Gastrocnemius medialis (tissue), 4 donors: ENCODE measurements at regions not wholly inside any gene's neighbourhood (a gene's known extent, or its start where the extent isn't known, plus 50 kb on each side); places are given as distances from the start of the nearest gene placed in this dataset.
"Not testable (repeated sequence)": the region's sequence is repeated elsewhere in the genome, so short reads cannot be mapped to it uniquely, and the experiment has no call there.

Experiments
- ATAC-seq, 2 donors: fragments of 150-250 bp; one replicate each; pipeline ENCODE4 v1.9.1; 2016
- DNase-seq, 2 donors: peaks; one replicate each; pipeline ENCODE4 v3.0.0-alpha.2; 2019
- H3K27ac ChIP-seq, 4 donors: fragments of 200-600 bp; sonication (generic); 1 replicate in 1 of 4; 2 replicates in 3 of 4; pipeline ENCODE4 v1.5.1; 2016 to 2018; ENCODE audit warnings: mild to moderate bottlenecking in 2 of 4, moderate library complexity in 1 of 4
- H3K27me3 ChIP-seq, 3 donors: fragments of 200-600 bp; sonication (generic) in 2 of 3; 1 replicate in 1 of 3; 2 replicates in 2 of 3; pipeline versions ENCODE4 v1.5.1 to v1.6.0; 2016 to 2019; ENCODE audit warnings: mild to moderate bottlenecking in 1 of 3, moderate library complexity in 1 of 3
- H3K36me3 ChIP-seq, 2 donors: fragments of 200-600 bp; sonication (generic) in 1 of 2; one replicate each; pipeline ENCODE4 v1.5.1; 2017 to 2018
- H3K4me1 ChIP-seq, 2 donors: fragments of 200-600 bp; sonication (generic) in 1 of 2; one replicate each; pipeline ENCODE4 v1.5.1; 2016 to 2017; ENCODE audit warnings: mild to moderate bottlenecking in 2 of 2
- H3K4me3 ChIP-seq, 4 donors: fragments of 200-600 bp; sonication (generic) in 3 of 4; 1 replicate in 1 of 4; 2 replicates in 3 of 4; pipeline ENCODE4 v1.5.1; 2016 to 2019; ENCODE audit warnings: mild to moderate bottlenecking in 2 of 4
- H3K9me3 ChIP-seq, 3 donors: fragments of 200-600 bp; sonication (generic) in 2 of 3; 1 replicate in 1 of 3; 2 replicates in 2 of 3; pipeline ENCODE4 v1.5.1; 2016 to 2019
- POLR2A ChIP-seq, 2 donors: fragments of 450-650 bp; IDR thresholded peaks; one replicate each; pipeline ENCODE4 v1.6.1; 2017; ENCODE audit warnings: antibody characterized with exemption in 2 of 2, mild to moderate bottlenecking in 2 of 2, moderate library complexity in 2 of 2
- in situ Hi-C, 4 donors: fragments of 200-750 bp; cut with MboI; loops; one replicate each; pipeline versions ENCODE4 v1.15.0 to v1.8.0; 2017; ENCODE audit warnings: low sequenced_read_pairs in 4 of 4
- intact Hi-C: fragments of 100-400 bp; cut with DNase I; formaldehyde crosslinking; loops from one replicate; pipeline ENCODE4 v1.15.1; 2023; ENCODE audit warnings: low total_unique reads
- TF ChIP-seq, protein P1 (sequence below), 5 experiments: fragments of 450-650 bp in 3 of 5; fragments of 200-600 bp in 2 of 5; sonication (generic) in 2 of 5; IDR thresholded peaks in 4 of 5; conservative IDR thresholded peaks in 1 of 5; 1 replicate in 4 of 5; 2 replicates in 1 of 5; pipeline ENCODE4 v1.5.1; 2016 to 2019; ENCODE audit warnings: antibody characterized with exemption in 5 of 5, mild to moderate bottlenecking in 3 of 5, moderate library complexity in 3 of 5

DNA sequence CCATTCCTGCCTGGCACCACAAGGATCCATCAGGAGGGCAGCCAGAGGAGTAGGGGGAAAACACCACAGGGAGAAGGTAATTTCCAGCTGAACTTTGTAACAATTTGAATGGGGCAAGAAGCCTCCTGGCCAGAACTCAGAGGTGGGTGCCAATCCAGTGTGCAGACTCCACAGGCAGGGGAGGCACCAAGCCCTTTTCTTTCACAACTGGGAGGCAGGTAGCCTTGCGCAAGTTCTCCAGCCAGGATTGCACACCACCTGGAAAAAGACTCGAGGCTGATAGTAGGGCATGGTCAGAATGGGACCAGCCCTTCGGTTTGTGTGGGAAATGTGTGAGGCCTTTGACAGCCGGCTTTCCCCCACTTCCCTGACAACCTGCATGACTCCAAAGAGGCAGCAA, 161.9 kb upstream of the ARHGAP42 start:
- Histone ChIP-seq H3K4me3 (no peak overlapping the region), H3K9me3 (no peaks in the 10 kb centered on the region), H3K27me3 (no peaks in the 10 kb centered on the region), H3K27ac (no peak overlapping the region), H3K36me3 (no peaks in the 10 kb centered on the region), H3K4me1 (no peaks in the 10 kb centered on the region)
- in situ Hi-C loops (no loop called here), intact Hi-C loops (no loop called here)
- DNase-seq (no peak), ATAC-seq (no peak)
- TF ChIP-seq POLR2A (IDR thresholded peaks at IDR 0.05): no peak
- TF ChIP-seq, protein P1, sequence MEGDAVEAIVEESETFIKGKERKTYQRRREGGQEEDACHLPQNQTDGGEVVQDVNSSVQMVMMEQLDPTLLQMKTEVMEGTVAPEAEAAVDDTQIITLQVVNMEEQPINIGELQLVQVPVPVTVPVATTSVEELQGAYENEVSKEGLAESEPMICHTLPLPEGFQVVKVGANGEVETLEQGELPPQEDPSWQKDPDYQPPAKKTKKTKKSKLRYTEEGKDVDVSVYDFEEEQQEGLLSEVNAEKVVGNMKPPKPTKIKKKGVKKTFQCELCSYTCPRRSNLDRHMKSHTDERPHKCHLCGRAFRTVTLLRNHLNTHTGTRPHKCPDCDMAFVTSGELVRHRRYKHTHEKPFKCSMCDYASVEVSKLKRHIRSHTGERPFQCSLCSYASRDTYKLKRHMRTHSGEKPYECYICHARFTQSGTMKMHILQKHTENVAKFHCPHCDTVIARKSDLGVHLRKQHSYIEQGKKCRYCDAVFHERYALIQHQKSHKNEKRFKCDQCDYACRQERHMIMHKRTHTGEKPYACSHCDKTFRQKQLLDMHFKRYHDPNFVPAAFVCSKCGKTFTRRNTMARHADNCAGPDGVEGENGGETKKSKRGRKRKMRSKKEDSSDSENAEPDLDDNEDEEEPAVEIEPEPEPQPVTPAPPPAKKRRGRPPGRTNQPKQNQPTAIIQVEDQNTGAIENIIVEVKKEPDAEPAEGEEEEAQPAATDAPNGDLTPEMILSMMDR (IDR thresholded peaks at IDR 0.05 in 4 of 5, conservative IDR thresholded peaks at IDR 0.05 in 1 of 5): no peak

DNA sequence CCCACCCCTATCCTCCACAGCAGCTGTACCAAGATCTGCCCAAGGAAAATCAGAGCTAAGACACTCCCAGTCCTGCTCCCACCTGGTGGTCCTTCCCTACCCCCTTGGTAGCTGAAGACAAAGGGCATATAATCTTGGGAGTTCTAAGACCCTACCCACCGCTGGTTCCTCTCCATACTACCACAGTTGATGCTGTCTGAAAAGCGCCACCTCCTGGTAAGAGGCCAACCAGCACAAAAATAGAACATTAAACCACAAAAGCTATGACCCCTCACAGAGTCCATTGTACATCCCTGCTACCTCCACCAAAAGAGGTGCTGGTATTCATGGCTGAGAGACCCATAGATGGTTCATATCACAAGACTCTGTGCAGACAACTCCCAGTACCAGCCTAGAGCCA, 161.5 kb upstream of the ARHGAP42 start:
- Histone ChIP-seq H3K36me3 (no peaks in the 10 kb centered on the region), H3K27ac (no peak overlapping the region), H3K4me3 (no peak overlapping the region), H3K27me3 (no peaks in the 10 kb centered on the region), H3K4me1 (no peaks in the 10 kb centered on the region), H3K9me3 (no peaks in the 10 kb centered on the region)
- intact Hi-C loops (no loop called here), in situ Hi-C loops (no loop called here)
- DNase-seq: no peak
- no peak for ATAC-seq
- TF ChIP-seq POLR2A (IDR thresholded peaks at IDR 0.05): no peak
- TF ChIP-seq, protein P1 (IDR thresholded peaks at IDR 0.05 in 4 of 5, conservative IDR thresholded peaks at IDR 0.05 in 1 of 5): no peak

DNA sequence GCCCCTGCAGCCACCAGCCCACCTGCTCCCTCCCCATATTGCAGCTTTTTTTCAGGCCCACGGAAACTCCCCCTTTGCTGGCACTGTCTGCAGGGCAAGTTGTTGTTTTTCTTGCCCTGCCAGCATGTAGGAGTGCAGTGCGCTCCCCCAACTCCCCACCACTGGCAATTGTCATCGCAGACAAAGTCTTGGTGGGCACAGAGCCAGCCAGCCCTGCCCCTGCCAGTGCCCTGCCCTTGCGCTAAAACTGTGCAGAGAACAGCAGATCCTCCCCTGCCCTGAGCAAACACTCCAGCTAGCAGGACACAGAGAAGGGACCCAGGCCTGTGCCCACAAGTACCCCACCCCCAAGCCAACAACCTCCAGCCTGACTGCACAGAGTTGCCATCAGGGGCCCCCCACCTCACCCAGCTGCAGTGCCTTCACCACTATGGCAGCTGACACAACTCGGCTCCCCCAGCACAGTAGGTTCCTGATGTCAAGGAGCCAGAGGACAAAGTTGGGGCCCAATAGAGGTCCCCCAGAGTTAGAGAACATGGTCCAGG, 158.1 kb upstream of the ARHGAP42 start:
- TF ChIP-seq POLR2A (IDR thresholded peaks at IDR 0.05): no peak
- H3K4me1 ChIP-seq: no peaks in the 10 kb centered on the region
- no peak overlapping the region for H3K4me3 ChIP-seq
- no peaks in the 10 kb centered on the region for H3K36me3 ChIP-seq
- H3K27ac ChIP-seq: no peak overlapping the region
- H3K9me3 ChIP-seq: no peaks in the 10 kb centered on the region
- intact Hi-C loops (no loop called here), in situ Hi-C loops (no loop called here)
- no peaks in the 10 kb centered on the region for H3K27me3 ChIP-seq
- ATAC-seq: no peak
- no peak for DNase-seq

DNA sequence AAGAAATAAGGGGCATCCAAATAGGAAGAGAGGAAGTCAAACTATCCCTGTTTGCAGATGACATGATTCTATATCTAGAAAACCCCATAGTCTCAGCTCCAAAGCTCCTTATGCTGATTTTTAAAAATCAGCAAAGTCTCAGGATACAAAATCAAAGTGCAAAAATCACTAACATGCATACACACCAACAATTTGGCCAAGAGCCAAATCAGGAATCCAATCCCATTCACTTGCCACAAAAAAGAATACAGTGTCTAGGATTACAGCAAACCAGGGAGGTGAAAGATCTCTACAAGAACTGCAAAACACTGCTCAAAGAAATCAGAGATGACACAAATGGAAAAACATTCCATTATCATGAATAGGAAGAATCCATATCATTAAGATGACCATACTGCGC, 155.8 kb upstream of the ARHGAP42 start:
- H3K27ac ChIP-seq, ATAC-seq, H3K4me1 ChIP-seq, in situ Hi-C loops, intact Hi-C loops, DNase-seq, H3K36me3 ChIP-seq, H3K27me3 ChIP-seq, H3K9me3 ChIP-seq, H3K4me3 ChIP-seq: not testable (repeated sequence)

DNA sequence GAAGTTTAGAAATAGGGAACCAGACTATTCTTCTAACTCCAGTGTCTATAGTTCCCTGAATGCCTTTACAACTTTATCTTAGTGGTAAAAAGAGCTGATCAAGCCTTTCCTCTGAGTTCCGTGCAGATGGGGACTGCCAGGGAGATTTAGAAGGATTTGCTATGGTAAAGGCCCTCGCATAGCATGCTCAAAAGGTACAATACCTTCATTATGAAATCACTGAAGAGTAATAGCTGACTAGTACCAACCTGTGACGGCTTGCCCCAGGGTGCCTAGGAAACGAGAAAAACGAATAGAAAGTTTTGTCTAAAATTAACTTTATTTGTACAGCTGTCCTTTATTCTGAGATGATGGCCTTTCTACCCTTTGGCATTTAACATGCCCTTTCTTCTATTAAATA, 150.1 kb upstream of the ARHGAP42 start:
- Histone ChIP-seq H3K36me3 (no peaks in the 10 kb centered on the region), H3K27me3 (no peaks in the 10 kb centered on the region), H3K4me3 (no peak overlapping the region), H3K4me1 (no peaks in the 10 kb centered on the region), H3K9me3 (no peaks in the 10 kb centered on the region), H3K27ac (no peak overlapping the region)
- intact Hi-C loops: no loop called here
- in situ Hi-C loops: no loop called here
- no peak for DNase-seq
- ATAC-seq: no peak
- TF ChIP-seq, protein P1 (IDR thresholded peaks at IDR 0.05 in 4 of 5, conservative IDR thresholded peaks at IDR 0.05 in 1 of 5): no peak
- TF ChIP-seq POLR2A (IDR thresholded peaks at IDR 0.05): no peak

DNA sequence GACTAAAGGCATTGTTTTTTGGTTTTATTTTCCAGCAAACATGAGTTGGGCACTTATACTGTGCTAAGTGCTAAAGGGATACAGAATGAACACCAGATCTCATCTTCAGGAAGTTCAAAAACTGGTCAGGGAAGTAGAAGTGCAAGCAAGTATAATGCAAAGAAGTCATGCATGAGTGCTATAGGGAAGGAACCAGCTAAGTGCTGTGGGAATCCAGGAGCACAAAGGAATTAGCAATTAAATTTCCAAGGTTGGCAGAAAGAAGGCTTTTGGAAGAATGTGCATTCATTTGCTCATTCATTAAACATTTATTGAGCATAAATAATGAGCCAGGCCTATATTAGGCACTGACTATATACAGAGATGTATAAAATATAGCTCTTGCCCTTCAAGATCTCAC, 143.7 kb upstream of the ARHGAP42 start:
- intact Hi-C loops: no loop called here
- TF ChIP-seq, protein P1 (IDR thresholded peaks at IDR 0.05 in 4 of 5, conservative IDR thresholded peaks at IDR 0.05 in 1 of 5): no peak
- no peak for TF ChIP-seq POLR2A (IDR thresholded peaks at IDR 0.05)
- no peak for ATAC-seq
- DNase-seq: no peak
- H3K4me1 ChIP-seq: no peaks in the 10 kb centered on the region
- no peaks in the 10 kb centered on the region for H3K27me3 ChIP-seq
- no peak overlapping the region for H3K4me3 ChIP-seq
- no peak overlapping the region for H3K27ac ChIP-seq
- H3K36me3 ChIP-seq: no peaks in the 10 kb centered on the region
- no peaks in the 10 kb centered on the region for H3K9me3 ChIP-seq
- in situ Hi-C loops: no loop called here
